Islet precursor cell (in vitro differentiated cells): ENCODE measurements at regions not wholly inside any gene's neighbourhood (a gene's known extent, or its start where the extent isn't known, plus 50 kb on each side); places are given as distances from the start of the nearest gene placed in this dataset.
"Not testable (repeated sequence)": the region's sequence is repeated elsewhere in the genome, so short reads cannot be mapped to it uniquely, and the experiment has no call there.

Source experiments
- DNase-seq: peaks from one replicate; pipeline ENCODE4 v3.0.0-alpha.2; 2018

- DNase-seq: no peak
Measured at GRCh38 chr22:48718818-48719500, 1108.7 kb downstream of the BRD1 start.

- no peak for DNase-seq
Measured at GRCh38 chr22:48717883-48718817, 1109.5 kb downstream of the BRD1 start.

GRCh38 chr22:48717076-48717810 is 1110.4 kb downstream of the BRD1 start:
- peak; percentile 70 for DNase-seq

GRCh38 chr22:48716154-48716553 is 1111.5 kb downstream of the BRD1 start:
- DNase-seq: not testable (repeated sequence)

- no peak for DNase-seq
Measured at GRCh38 chr22:48715511-48715910, 1112.2 kb downstream of the BRD1 start.

GRCh38 chr22:48714231-48714630 is 1113.4 kb downstream of the BRD1 start:
- DNase-seq: no peak

- no peak for DNase-seq
Measured at GRCh38 chr22:48713272-48714205, 1114.1 kb downstream of the BRD1 start.

- DNase-seq: no peak
Measured at GRCh38 chr22:48712558-48713271, 1115.0 kb downstream of the BRD1 start.

GRCh38 chr22:48711669-48712068 is 1116.0 kb downstream of the BRD1 start:
- DNase-seq: no peak

GRCh38 chr22:48711031-48711431 is 1116.6 kb downstream of the BRD1 start:
- no peak for DNase-seq

GRCh38 chr22:48710410-48710809 is 1117.3 kb downstream of the BRD1 start:
- no peak for DNase-seq

GRCh38 chr22:48709976-48710375 is 1117.7 kb downstream of the BRD1 start:
- no peak for DNase-seq

- DNase-seq: no peak
Measured at GRCh38 chr22:48709453-48709852, 1118.2 kb downstream of the BRD1 start.

GRCh38 chr22:48708558-48709245 is 1119.0 kb downstream of the BRD1 start:
- no peak for DNase-seq

- DNase-seq: no peak
Measured at GRCh38 chr22:48707763-48708557, 1119.7 kb downstream of the BRD1 start.

- DNase-seq: no peak
Measured at GRCh38 chr22:48706934-48707762, 1120.5 kb downstream of the BRD1 start.

GRCh38 chr22:48705917-48706605 is 1121.6 kb downstream of the BRD1 start:
- DNase-seq: no peak

- no peak for DNase-seq
Measured at GRCh38 chr22:48705159-48705916, 1122.3 kb downstream of the BRD1 start.
